ENCODE measurements at regions not wholly inside any gene's neighbourhood (a gene's known extent, or its start where the extent isn't known, plus 50 kb on each side); places are given as distances from the start of the nearest gene placed in this dataset.

DNA sequence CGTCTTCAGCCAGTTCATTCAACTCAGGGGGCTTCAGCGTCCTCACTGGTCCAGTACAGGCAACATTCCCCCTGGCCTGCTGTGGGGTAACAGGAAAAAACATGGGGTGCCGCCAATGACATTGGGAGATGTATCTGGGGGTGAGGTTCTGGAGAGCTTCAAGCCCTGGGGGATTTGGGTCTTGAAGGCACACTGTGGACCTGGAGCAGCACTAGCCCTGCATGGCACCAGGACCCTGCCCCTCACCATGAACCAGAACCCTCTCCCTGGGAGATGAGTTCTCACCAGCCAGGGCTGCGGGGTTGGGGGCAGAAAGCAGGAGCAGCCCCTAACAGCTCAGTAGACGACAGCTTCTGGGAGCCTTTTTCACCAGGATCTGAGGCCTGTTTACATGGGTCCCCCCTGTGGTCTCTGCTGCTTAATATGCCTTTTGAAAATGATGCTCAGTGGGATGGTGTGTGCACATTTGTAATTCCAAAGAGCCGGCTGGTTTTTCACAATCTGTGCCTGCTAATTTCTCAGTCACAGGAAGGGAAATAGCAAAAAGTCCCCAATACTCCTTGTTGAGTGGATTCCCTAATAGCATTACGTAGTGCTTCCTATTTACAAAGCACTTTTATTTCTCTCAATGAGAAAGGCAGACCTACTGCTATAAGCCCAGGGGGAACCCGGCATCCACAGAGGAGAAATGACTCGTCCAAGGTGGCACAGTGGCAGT is 509.5 kb downstream of the RPS24 start:
- TF ChIP-seq CTCF (IDR thresholded peaks at IDR 0.05) (no peak), EZH2 (IDR thresholded peaks at IDR 0.05; ENCODE audit: borderline replicate concordance, insufficient read depth, low read depth, low read length, poor library complexity, severe bottlenecking) (no peak)
